HepG2 (cell line): ENCODE measurements at regions not wholly inside any gene's neighbourhood (a gene's known extent, or its start where the extent isn't known, plus 50 kb on each side); places are given as distances from the start of the nearest gene placed in this dataset.

ENCODE experiments used
- ARNT2 ChIP-seq: sonication (generic); formaldehyde crosslinking; IDR thresholded peaks from 2 replicates; pipeline ENCODE4 v1.8.0; 2022; ENCODE audit warnings: mild to moderate bottlenecking, low read depth, missing genetic modification reagents, moderate library complexity
- ATAD3A ChIP-seq: sonication (generic); formaldehyde crosslinking; IDR thresholded peaks from 2 replicates; pipeline ENCODE4 v1.4.0; 2020; ENCODE audit warnings: missing genetic modification reagents
- ATM ChIP-seq: fragments of 450-650 bp; IDR thresholded peaks from 2 replicates; pipeline ENCODE4 v1.7.1; 2017; ENCODE audit warnings: mild to moderate bottlenecking, borderline replicate concordance
- DZIP1 ChIP-seq: sonication (generic); formaldehyde crosslinking; IDR thresholded peaks from 2 replicates; pipeline ENCODE4 v1.5.0; 2020; ENCODE audit warnings: mild to moderate bottlenecking, missing genetic modification reagents
- FLYWCH1 ChIP-seq: sonication (generic); formaldehyde crosslinking; IDR thresholded peaks from 2 replicates; pipeline ENCODE4 v1.8.1; 2023; ENCODE audit warnings: mild to moderate bottlenecking, missing genetic modification reagents
- FOXA3 ChIP-seq: IDR thresholded peaks from 2 replicates; pipeline ENCODE4 v1.6.1; 2016; ENCODE audit warnings: missing genetic modification reagents, missing compliant biosample characterization
- FOXM1 ChIP-seq: sonication (generic); formaldehyde crosslinking; IDR thresholded peaks from 2 replicates; pipeline ENCODE4 v1.5.0; 2020; ENCODE audit warnings: missing genetic modification reagents
- GLMP ChIP-seq: sonication (generic); formaldehyde crosslinking; IDR thresholded peaks from 2 replicates; pipeline ENCODE4 v1.9.0; 2021; ENCODE audit warnings: missing genetic modification reagents, mild to moderate bottlenecking, borderline replicate concordance
- GTF2F1 ChIP-seq: fragments of 150-350 bp; IDR thresholded peaks from 2 replicates; pipeline ENCODE4 v1.6.1; 2014; ENCODE audit warnings: low read length
- KAT2B ChIP-seq: fragments of 150-350 bp; IDR thresholded peaks from 2 replicates; pipeline ENCODE4 v1.6.1; 2014; ENCODE audit warnings: low read depth, low read length, borderline replicate concordance
- LCORL ChIP-seq, 2 experiments: fragments of 450-650 bp in 1 of 2; sonication (generic) in 1 of 2; formaldehyde crosslinking in 1 of 2; IDR thresholded peaks; 2 replicates each; pipeline versions ENCODE4 v1.5.0 to v1.6.1; 2017 to 2020; ENCODE audit warnings: antibody characterized with exemption in 1 of 2, missing genetic modification reagents in 1 of 2
- NFIC ChIP-seq: IDR thresholded peaks from 2 replicates; pipeline ENCODE4 v1.6.1; 2012; ENCODE audit warnings: mild to moderate bottlenecking, low read length, inconsistent platforms
- NFRKB ChIP-seq: fragments of 450-650 bp; IDR thresholded peaks from 2 replicates; pipeline ENCODE4 v1.6.1; 2017
- NR1H2 ChIP-seq: sonication (generic); formaldehyde crosslinking; IDR thresholded peaks from 2 replicates; pipeline ENCODE4 v1.8.1; 2022; ENCODE audit warnings: low read depth, missing genetic modification reagents, borderline replicate concordance
- SIX4 ChIP-seq: sonication (generic); formaldehyde crosslinking; IDR thresholded peaks from 2 replicates; pipeline ENCODE4 v1.4.0; 2020; ENCODE audit warnings: missing genetic modification reagents
- STAT6 ChIP-seq: sonication (generic); formaldehyde crosslinking; IDR thresholded peaks from 2 replicates; pipeline ENCODE4 v1.4.0; 2020; ENCODE audit warnings: missing genetic modification reagents, mild to moderate bottlenecking, borderline replicate concordance
- ZNF138 ChIP-seq: sonication (generic); formaldehyde crosslinking; IDR thresholded peaks from 2 replicates; pipeline ENCODE4 v1.5.0; 2020; ENCODE audit warnings: mild to moderate bottlenecking, low read depth, missing genetic modification reagents
- ZNF816 ChIP-seq: sonication (generic); formaldehyde crosslinking; IDR thresholded peaks from 2 replicates; pipeline ENCODE4 v1.8.0; 2022; ENCODE audit warnings: missing genetic modification reagents, mild to moderate bottlenecking, borderline replicate concordance
- TF ChIP-seq, protein P1 (sequence below): sonication (generic); formaldehyde crosslinking; IDR thresholded peaks from 2 replicates; pipeline ENCODE4 v1.8.0; 2023; ENCODE audit warnings: mild to moderate bottlenecking, missing genetic modification reagents
- TF ChIP-seq, protein P2 (sequence below): fragments of 450-650 bp; IDR thresholded peaks from 2 replicates; pipeline ENCODE4 v1.6.1; 2016

GRCh38 chr12:92070864-92071445, 74.7 kb downstream of the BTG1 start (continued):
- TF ChIP-seq, protein P1, sequence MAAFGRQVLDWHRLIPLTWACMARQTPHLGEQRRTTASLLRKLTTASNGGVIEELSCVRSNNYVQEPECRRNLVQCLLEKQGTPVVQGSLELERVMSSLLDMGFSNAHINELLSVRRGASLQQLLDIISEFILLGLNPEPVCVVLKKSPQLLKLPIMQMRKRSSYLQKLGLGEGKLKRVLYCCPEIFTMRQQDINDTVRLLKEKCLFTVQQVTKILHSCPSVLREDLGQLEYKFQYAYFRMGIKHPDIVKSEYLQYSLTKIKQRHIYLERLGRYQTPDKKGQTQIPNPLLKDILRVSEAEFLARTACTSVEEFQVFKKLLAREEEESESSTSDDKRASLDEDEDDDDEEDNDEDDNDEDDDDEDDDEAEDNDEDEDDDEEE, result no peak
- TF ChIP-seq FOXA3, result peak; percentile 97
- TF ChIP-seq DZIP1 (CRISPR knock-in tag), result no peak
- TF ChIP-seq NFRKB, result no peak
- no peak for TF ChIP-seq NR1H2
- no peak for TF ChIP-seq LCORL (IDR thresholded peaks at IDR 0.05)
- TF ChIP-seq LCORL (CRISPR knock-in tag; IDR thresholded peaks at IDR 0.05), result 0 out of 2 replicates have a peak, but pooled peaks have one; percentile 42
- TF ChIP-seq ARNT2, result peak; percentile 43; the same call in 1 of the 2 replicates
- TF ChIP-seq, protein P2, sequence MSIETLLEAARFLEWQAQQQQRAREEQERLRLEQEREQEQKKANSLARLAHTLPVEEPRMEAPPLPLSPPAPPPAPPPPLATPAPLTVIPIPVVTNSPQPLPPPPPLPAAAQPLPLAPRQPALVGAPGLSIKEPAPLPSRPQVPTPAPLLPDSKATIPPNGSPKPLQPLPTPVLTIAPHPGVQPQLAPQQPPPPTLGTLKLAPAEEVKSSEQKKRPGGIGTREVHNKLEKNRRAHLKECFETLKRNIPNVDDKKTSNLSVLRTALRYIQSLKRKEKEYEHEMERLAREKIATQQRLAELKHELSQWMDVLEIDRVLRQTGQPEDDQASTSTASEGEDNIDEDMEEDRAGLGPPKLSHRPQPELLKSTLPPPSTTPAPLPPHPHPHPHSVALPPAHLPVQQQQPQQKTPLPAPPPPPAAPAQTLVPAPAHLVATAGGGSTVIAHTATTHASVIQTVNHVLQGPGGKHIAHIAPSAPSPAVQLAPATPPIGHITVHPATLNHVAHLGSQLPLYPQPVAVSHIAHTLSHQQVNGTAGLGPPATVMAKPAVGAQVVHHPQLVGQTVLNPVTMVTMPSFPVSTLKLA, result no peak
- TF ChIP-seq ATM, result no peak
- peak; percentile 82; the same call in 1 of the 2 replicates for TF ChIP-seq SIX4 (CRISPR knock-in tag)
- TF ChIP-seq NFIC, result peak; percentile 93; the same call in 1 of the 2 replicates
- TF ChIP-seq ATAD3A (CRISPR knock-in tag), result no peak
- TF ChIP-seq KAT2B, result no peak
- peak; percentile 26; the same call in 1 of the 2 replicates for TF ChIP-seq STAT6 (CRISPR knock-in tag)
- TF ChIP-seq GLMP (CRISPR knock-in tag), result no peak
- TF ChIP-seq GTF2F1, result no peak
- no peak for TF ChIP-seq ZNF816 (CRISPR knock-in tag)
- TF ChIP-seq FLYWCH1 (CRISPR knock-in tag), result no peak
- no peak for TF ChIP-seq ZNF138 (CRISPR knock-in tag)
- TF ChIP-seq FOXM1 (CRISPR knock-in tag), result no peak
